ENCODE measurements at regions not wholly inside any gene's neighbourhood (a gene's known extent, or its start where the extent isn't known, plus 50 kb on each side); places are given as distances from the start of the nearest gene placed in this dataset.

GRCh38 chr16:35405526-35405925 is 1946.1 kb downstream of the TP53TG3F start:
- H3K4me3 ChIP-seq = no peak overlapping the region
- no peaks in the 10 kb centered on the region for H3K27me3 ChIP-seq
- TF ChIP-seq CTCF (IDR thresholded peaks at IDR 0.05) = no peak
- intact Hi-C loops (cut with DNase I) = no loop called here
- no peaks in the 10 kb centered on the region for H3K4me1 ChIP-seq
- H3K9me3 ChIP-seq = no peaks in the 10 kb centered on the region
- no peak overlapping the region for H3K27ac ChIP-seq
- no peaks in the 10 kb centered on the region for H3K36me3 ChIP-seq
- no peak for DNase-seq (ENCODE audit: low spot score in 2 of 2)

GRCh38 chr16:35409503-35409902 is 1950.1 kb downstream of the TP53TG3F start:
- H3K4me1 ChIP-seq = no peaks in the 10 kb centered on the region
- no peak overlapping the region for H3K27ac ChIP-seq
- no peak for DNase-seq (ENCODE audit: low spot score in 2 of 2)
- no peaks in the 10 kb centered on the region for H3K36me3 ChIP-seq
- intact Hi-C loops (cut with DNase I) = no loop called here
- no peaks in the 10 kb centered on the region for H3K9me3 ChIP-seq
- no peak for TF ChIP-seq CTCF (IDR thresholded peaks at IDR 0.05)
- H3K27me3 ChIP-seq = no peaks in the 10 kb centered on the region
- H3K4me3 ChIP-seq = no peak overlapping the region

GRCh38 chr16:35410438-35410837 is 1951.0 kb downstream of the TP53TG3F start:
- H3K4me3 ChIP-seq = no peak overlapping the region
- no peaks in the 10 kb centered on the region for H3K36me3 ChIP-seq
- TF ChIP-seq CTCF (IDR thresholded peaks at IDR 0.05) = no peak
- H3K4me1 ChIP-seq = no peaks in the 10 kb centered on the region
- intact Hi-C loops (cut with DNase I) = no loop called here
- H3K27me3 ChIP-seq = no peaks in the 10 kb centered on the region
- H3K27ac ChIP-seq = no peak overlapping the region
- DNase-seq (ENCODE audit: low spot score in 2 of 2) = no peak
- no peaks in the 10 kb centered on the region for H3K9me3 ChIP-seq

GRCh38 chr16:35411156-35411555 is 1951.7 kb downstream of the TP53TG3F start:
- intact Hi-C loops (cut with DNase I) = no loop called here
- no peak overlapping the region for H3K27ac ChIP-seq
- no peaks in the 10 kb centered on the region for H3K27me3 ChIP-seq
- no peak for TF ChIP-seq CTCF (IDR thresholded peaks at IDR 0.05)
- no peaks in the 10 kb centered on the region for H3K9me3 ChIP-seq
- DNase-seq (ENCODE audit: low spot score in 2 of 2) = no peak
- H3K4me1 ChIP-seq = no peaks in the 10 kb centered on the region
- no peak overlapping the region for H3K4me3 ChIP-seq
- H3K36me3 ChIP-seq = no peaks in the 10 kb centered on the region

GRCh38 chr16:35414139-35414538 is 1954.7 kb downstream of the TP53TG3F start:
- no peaks in the 10 kb centered on the region for H3K27me3 ChIP-seq
- no peak for TF ChIP-seq CTCF (IDR thresholded peaks at IDR 0.05)
- no peaks in the 10 kb centered on the region for H3K36me3 ChIP-seq
- intact Hi-C loops (cut with DNase I) = no loop called here
- no peaks in the 10 kb centered on the region for H3K4me1 ChIP-seq
- no peak overlapping the region for H3K4me3 ChIP-seq
- H3K27ac ChIP-seq = no peak overlapping the region
- no peak for DNase-seq (ENCODE audit: low spot score in 2 of 2)
- no peaks in the 10 kb centered on the region for H3K9me3 ChIP-seq

GRCh38 chr16:35414563-35414962 is 1955.2 kb downstream of the TP53TG3F start:
- H3K9me3 ChIP-seq = no peaks in the 10 kb centered on the region
- intact Hi-C loops (cut with DNase I) = no loop called here
- H3K27ac ChIP-seq = no peak overlapping the region
- no peaks in the 10 kb centered on the region for H3K36me3 ChIP-seq
- no peak for TF ChIP-seq CTCF (IDR thresholded peaks at IDR 0.05)
- H3K4me1 ChIP-seq = no peaks in the 10 kb centered on the region
- H3K27me3 ChIP-seq = no peaks in the 10 kb centered on the region
- no peak for DNase-seq (ENCODE audit: low spot score in 2 of 2)
- no peak overlapping the region for H3K4me3 ChIP-seq
